ENCODE measurements at regions not wholly inside any gene's neighbourhood (a gene's known extent, or its start where the extent isn't known, plus 50 kb on each side); places are given as distances from the start of the nearest gene placed in this dataset.

GRCh38 chr20:17819395-17820093 lies 119.8 kb downstream of the BANF2 start:
- DNase-seq (ENCODE audit: low read depth, low spot score) = no peak

DNA sequence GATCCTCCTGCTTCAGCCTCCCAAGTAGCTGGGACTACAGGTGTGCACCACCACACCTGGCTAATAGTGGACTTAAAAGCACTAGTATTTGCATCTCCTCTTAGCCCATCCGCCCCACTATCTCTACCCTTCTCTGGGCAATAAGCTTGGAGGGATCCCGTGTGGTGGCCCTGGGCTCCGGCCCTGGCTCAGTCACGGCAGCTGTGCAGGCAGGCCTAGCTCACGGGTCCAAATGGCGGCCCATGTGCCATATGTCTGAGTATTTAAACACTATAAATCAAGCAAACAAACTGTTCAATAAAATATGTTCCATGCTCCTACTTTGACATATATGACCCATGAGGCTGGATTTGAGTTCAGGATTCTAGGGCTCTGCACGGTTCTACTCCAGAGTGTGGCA lies 118.4 kb downstream of the BANF2 start:
- no peak for DNase-seq (ENCODE audit: low read depth, low spot score)

- DNase-seq (ENCODE audit: low read depth, low spot score) = peak; percentile 59
These were observed 117.2 kb downstream of the BANF2 start for GRCh38 chr20:17816804-17817587.

GRCh38 chr20:17811628-17811965 lies 111.8 kb downstream of the BANF2 start:
- DNase-seq (ENCODE audit: low read depth, low spot score) = no peak

DNA sequence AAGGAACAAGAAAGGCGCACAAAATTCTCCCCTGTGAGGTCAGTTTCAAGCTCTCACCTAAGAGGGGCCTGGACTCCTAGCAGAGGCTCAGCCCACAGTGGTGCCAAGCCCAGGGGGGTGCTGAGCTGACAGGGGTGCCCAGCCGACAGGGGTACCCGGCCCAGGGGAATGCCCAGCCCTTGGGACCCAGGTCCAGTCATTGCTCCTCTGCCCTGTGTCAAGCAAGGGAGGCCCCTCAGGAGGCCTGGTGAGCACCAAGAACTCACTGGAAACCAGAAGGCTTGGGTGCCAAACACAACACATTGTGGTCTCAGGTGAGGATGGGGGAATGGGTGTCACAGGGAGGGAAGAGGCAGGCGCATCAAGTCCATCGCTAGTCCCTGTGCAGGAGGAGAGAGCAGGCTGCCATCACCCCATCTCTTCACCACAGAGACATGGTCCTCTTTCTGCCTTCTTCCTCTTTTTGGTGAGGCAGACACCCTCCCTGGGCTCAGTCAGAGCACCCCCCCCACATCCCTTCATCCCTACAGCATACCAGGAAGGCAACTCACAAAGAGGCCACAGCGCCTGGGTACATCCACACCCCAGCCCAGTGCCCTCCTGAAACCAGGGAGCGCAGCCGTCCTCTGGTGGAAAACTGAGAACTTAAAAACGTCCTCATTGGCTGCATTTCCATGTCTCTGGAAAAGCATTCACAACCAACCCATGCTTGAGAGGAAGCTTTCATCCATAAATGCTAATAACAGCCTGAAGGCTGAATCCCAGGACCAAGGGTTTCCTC lies 111.3 kb downstream of the BANF2 start:
- no peak for DNase-seq (ENCODE audit: low read depth, low spot score)

- peak; percentile 88 for DNase-seq (ENCODE audit: low read depth, low spot score)
These were observed 110.4 kb downstream of the BANF2 start for GRCh38 chr20:17810062-17810631.

- peak; percentile 69 for DNase-seq (ENCODE audit: low read depth, low spot score)
These were observed 109.7 kb downstream of the BANF2 start for GRCh38 chr20:17809362-17810061.

DNA sequence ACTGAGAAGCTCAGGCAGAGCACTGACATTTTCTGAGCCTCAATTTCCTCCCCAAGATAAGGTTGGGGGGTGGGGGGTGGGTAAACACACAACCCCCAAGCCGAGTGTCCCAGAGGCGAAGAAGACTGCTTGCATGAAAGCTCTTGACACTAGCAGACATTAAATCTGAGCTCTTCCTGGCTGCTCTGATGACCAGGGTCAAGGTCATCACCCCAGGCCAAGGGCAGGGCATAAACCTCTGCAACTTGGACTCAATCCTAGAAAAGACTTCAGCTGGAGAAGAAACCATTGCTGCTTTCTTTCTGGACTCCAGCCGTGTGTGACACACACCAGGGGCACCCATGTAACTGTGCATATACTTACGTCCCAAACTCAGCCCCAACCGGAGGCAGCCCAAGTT lies 109.0 kb downstream of the BANF2 start:
- DNase-seq (ENCODE audit: low read depth, low spot score) = no peak

- DNase-seq (ENCODE audit: low read depth, low spot score) = no peak
These were observed 108.6 kb downstream of the BANF2 start for GRCh38 chr20:17808357-17808756.

GRCh38 chr20:17807651-17808050 lies 107.9 kb downstream of the BANF2 start:
- no peak for DNase-seq (ENCODE audit: low read depth, low spot score)

GRCh38 chr20:17806739-17807441 lies 107.1 kb downstream of the BANF2 start:
- peak; percentile 71 for DNase-seq (ENCODE audit: low read depth, low spot score)

DNA sequence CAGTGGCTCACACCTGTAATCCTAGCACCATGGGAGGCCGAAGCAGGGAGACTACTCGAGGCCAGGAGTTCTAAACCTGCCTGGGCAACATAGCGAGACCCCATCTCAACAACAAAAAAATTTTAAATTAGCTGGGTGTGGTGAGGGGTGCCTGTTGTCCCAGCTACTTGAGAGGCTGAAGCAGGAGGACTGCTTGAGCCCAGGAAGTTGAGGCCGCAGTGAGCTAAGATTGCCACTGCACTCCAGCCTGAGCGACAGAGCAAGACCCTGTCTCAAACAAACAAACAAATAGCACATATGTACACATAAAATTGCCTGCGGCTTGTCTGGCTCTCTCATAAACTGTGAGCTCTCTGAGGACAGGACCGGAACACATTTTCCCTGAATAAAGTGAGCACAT lies 106.3 kb downstream of the BANF2 start:
- no peak for DNase-seq (ENCODE audit: low read depth, low spot score)

DNA sequence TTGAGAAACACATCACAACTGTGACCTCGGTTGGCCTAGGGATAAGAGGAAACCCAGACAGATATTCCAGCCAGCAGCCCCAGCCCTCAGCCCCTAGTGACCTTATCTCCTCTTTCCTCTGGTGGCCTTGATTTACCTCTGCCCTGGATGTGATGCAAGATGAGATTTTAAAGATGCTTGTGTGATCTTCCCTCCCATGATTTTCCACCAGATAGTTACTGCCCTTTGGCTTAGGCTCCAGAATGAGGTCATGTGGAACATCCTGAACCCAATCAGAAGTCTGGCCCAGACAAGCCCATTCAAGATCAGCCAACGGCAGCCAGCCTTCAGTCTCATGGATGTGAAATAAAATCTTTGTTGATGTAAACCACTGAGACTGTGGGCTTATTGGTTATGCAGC lies 104.0 kb downstream of the BANF2 start:
- no peak for DNase-seq (ENCODE audit: low read depth, low spot score)

GRCh38 chr20:17799575-17800227 lies 99.9 kb downstream of the BANF2 start:
- DNase-seq (ENCODE audit: low read depth, low spot score) = no peak

GRCh38 chr20:17798601-17799000 lies 98.8 kb downstream of the BANF2 start:
- DNase-seq (ENCODE audit: low read depth, low spot score) = no peak

DNA sequence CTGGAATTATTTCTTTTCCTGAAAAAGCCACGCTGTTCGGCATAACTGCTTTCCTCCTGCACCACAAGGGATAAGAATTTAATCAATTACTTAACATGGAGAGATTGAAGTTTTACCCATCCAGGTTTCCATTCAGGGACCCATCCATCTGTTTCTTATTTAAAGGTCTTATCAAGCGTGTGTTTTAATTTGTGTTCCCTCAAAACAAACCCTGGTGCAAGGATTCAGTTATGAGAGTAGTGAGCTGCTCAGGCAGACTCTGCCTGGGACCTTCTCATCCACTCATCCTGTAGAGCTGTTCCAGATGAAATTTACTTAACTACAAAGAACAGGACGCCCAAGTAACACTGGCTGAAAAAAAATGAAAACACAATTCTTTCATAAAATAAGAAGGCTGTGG lies 97.8 kb downstream of the BANF2 start:
- DNase-seq (ENCODE audit: low read depth, low spot score) = no peak

DNA sequence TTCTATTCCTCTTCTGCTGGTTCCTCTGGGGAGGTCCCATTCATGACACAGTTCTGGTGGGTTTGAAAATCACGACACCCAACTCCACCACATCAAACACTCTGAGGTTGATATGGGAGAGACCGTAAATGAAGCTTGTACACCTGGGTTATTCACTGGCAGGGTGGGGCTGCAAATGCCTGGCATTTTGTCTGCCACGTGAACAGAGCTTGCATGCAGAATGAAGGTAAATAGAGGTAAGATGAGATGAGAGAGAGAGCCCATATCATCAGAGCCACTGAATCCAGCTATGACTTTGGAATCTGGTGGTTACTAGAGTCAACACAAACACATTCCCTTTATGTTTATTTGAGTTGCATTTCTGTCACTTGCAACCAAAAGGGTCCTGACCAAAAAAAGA lies 97.4 kb downstream of the BANF2 start:
- DNase-seq (ENCODE audit: low read depth, low spot score) = peak; percentile 21

GRCh38 chr20:17796091-17796563 lies 96.4 kb downstream of the BANF2 start:
- no peak for DNase-seq (ENCODE audit: low read depth, low spot score)

- no peak for DNase-seq (ENCODE audit: low read depth, low spot score)
These were observed 95.8 kb downstream of the BANF2 start for GRCh38 chr20:17795501-17796071.

DNA sequence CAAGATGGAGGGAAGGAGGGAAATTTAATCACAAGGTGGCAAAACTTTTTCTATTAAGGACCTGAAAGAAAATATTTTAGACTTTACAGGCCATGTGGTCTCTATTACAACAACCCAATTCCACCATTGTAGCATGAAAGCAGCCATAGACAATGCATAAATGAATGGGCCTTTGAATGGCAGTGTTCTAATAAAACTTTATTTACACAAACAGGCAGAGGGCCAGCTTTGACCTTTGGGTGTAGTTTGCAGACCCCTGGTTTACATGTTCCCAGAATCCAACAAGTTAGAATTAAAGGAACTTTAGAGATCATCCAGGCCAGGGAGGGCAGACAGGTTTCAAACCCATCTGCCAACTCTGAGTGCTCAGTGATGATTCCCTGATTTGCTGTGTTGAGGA lies 95.2 kb downstream of the BANF2 start:
- DNase-seq (ENCODE audit: low read depth, low spot score) = no peak

Measured in astrocyte of the hippocampus (primary cell).